HL-60 (cell line): ENCODE measurements at regions not wholly inside any gene's neighbourhood (a gene's known extent, or its start where the extent isn't known, plus 50 kb on each side); places are given as distances from the start of the nearest gene placed in this dataset.

Experiments used
- CTCF ChIP-seq: IDR thresholded peaks from one replicate; pipeline ENCODE4 v1.5.1; 2011; ENCODE audit warnings: low read length, control low read depth, inconsistent platforms; ENCODE audit not compliant: insufficient read depth
- POLR2AphosphoS5 ChIP-seq: IDR thresholded peaks from 2 replicates; pipeline ENCODE4 v1.6.1; 2012; ENCODE audit warnings: low read depth

- TF ChIP-seq CTCF (no peak), POLR2AphosphoS5 (no peak)
Measured at GRCh38 chr13:99122171-99122570, 78.5 kb upstream of the UBAC2 start.
